GM18519 (cell line): ENCODE measurements at regions not wholly inside any gene's neighbourhood (a gene's known extent, or its start where the extent isn't known, plus 50 kb on each side); places are given as distances from the start of the nearest gene placed in this dataset.
"Not testable (repeated sequence)": the region's sequence is repeated elsewhere in the genome, so short reads cannot be mapped to it uniquely, and the experiment has no call there.

Source experiments
- ATAC-seq: cut with Tn5 transposase; IDR thresholded peaks from one replicate; pipeline ENCODE4 v1.9.1; 2021; ENCODE audit warnings: mild to moderate bottlenecking, moderate library complexity; ENCODE audit not compliant: unreplicated experiment, low FRiP score

- ATAC-seq, result no peak
Observed at GRCh38 chr18:4801151-4801550, 346.0 kb upstream of the DLGAP1 start.

GRCh38 chr18:4797002-4797685 is 342.0 kb upstream of the DLGAP1 start:
- no peak for ATAC-seq

GRCh38 chr18:4789506-4789905 is 334.4 kb upstream of the DLGAP1 start:
- no peak for ATAC-seq

GRCh38 chr18:4781873-4782272 is 326.8 kb upstream of the DLGAP1 start:
- ATAC-seq, result no peak

GRCh38 chr18:4765401-4765800 is 310.3 kb upstream of the DLGAP1 start:
- no peak for ATAC-seq

- ATAC-seq, result no peak
Observed at GRCh38 chr18:4762330-4762729, 307.2 kb upstream of the DLGAP1 start.

GRCh38 chr18:4758980-4759379 is 303.9 kb upstream of the DLGAP1 start:
- no peak for ATAC-seq

- no peak for ATAC-seq
Observed at GRCh38 chr18:4755848-4756247, 300.7 kb upstream of the DLGAP1 start.

GRCh38 chr18:4753151-4753550 is 298.0 kb upstream of the DLGAP1 start:
- not testable (repeated sequence) for ATAC-seq

GRCh38 chr18:4751523-4751922 is 296.4 kb upstream of the DLGAP1 start:
- ATAC-seq, result no peak

- ATAC-seq, result no peak
Observed at GRCh38 chr18:4750393-4751346, 295.6 kb upstream of the DLGAP1 start.

- ATAC-seq, result no peak
Observed at GRCh38 chr18:4748975-4749374, 293.9 kb upstream of the DLGAP1 start.

- ATAC-seq, result no peak
Observed at GRCh38 chr18:4734903-4735302, 279.8 kb upstream of the DLGAP1 start.

GRCh38 chr18:4734021-4734420 is 278.9 kb upstream of the DLGAP1 start:
- no peak for ATAC-seq

- ATAC-seq, result no peak
Observed at GRCh38 chr18:4721545-4721944, 266.4 kb upstream of the DLGAP1 start.

GRCh38 chr18:4720518-4720917 is 265.4 kb upstream of the DLGAP1 start:
- no peak for ATAC-seq

GRCh38 chr18:4705894-4706293 is 250.8 kb upstream of the DLGAP1 start:
- no peak for ATAC-seq

- ATAC-seq, result no peak
Observed at GRCh38 chr18:4704781-4705180, 249.7 kb upstream of the DLGAP1 start.

GRCh38 chr18:4691836-4692235 is 236.7 kb upstream of the DLGAP1 start:
- no peak for ATAC-seq

GRCh38 chr18:4678685-4679084 is 223.6 kb upstream of the DLGAP1 start:
- not testable (repeated sequence) for ATAC-seq

- no peak for ATAC-seq
Observed at GRCh38 chr18:4677006-4677405, 221.9 kb upstream of the DLGAP1 start.

- ATAC-seq, result no peak
Observed at GRCh38 chr18:4672162-4672561, 217.1 kb upstream of the DLGAP1 start.
